ENCODE measurements at regions not wholly inside any gene's neighbourhood (a gene's known extent, or its start where the extent isn't known, plus 50 kb on each side); places are given as distances from the start of the nearest gene placed in this dataset.

DNA sequence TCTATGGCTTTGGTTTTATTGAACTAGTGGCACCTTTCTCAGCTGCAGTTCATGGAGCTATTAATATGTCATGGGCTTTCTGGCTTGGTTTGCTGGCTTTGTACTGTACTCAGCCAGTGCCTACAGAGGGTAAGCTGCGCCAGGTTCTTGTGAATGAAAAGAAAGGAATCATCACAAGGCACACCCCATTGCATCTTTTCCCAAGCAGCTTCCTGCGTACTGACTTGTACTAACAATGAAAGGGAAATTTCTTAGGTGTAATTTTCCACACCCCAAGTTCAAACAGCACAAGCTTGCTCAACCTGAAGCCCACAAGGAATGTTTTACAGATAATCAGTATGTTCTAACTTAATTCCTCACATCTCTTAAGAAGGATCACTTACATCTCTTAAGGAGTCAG lies 78.0 kb upstream of the TNFSF18 start:
- DNase-seq (ENCODE audit: low spot score in 2 of 2), result no peak
- Histone ChIP-seq H3K27ac (no peak overlapping the region), H3K4me1 (peaks cover 2% of the 10 kb centered on the region), H3K4me3 (no peak overlapping the region), H3K36me3 (no peaks in the 10 kb centered on the region), H3K9me3 (no peaks in the 10 kb centered on the region), H3K27me3 (no peaks in the 10 kb centered on the region)
- TF ChIP-seq EP300 (IDR thresholded peaks at IDR 0.05), result no peak
- TF ChIP-seq, protein P1, sequence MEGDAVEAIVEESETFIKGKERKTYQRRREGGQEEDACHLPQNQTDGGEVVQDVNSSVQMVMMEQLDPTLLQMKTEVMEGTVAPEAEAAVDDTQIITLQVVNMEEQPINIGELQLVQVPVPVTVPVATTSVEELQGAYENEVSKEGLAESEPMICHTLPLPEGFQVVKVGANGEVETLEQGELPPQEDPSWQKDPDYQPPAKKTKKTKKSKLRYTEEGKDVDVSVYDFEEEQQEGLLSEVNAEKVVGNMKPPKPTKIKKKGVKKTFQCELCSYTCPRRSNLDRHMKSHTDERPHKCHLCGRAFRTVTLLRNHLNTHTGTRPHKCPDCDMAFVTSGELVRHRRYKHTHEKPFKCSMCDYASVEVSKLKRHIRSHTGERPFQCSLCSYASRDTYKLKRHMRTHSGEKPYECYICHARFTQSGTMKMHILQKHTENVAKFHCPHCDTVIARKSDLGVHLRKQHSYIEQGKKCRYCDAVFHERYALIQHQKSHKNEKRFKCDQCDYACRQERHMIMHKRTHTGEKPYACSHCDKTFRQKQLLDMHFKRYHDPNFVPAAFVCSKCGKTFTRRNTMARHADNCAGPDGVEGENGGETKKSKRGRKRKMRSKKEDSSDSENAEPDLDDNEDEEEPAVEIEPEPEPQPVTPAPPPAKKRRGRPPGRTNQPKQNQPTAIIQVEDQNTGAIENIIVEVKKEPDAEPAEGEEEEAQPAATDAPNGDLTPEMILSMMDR (IDR thresholded peaks at IDR 0.05), result no peak
- TF ChIP-seq POLR2AphosphoS5 (IDR thresholded peaks at IDR 0.05), result no peak
- TF ChIP-seq POLR2A (IDR thresholded peaks at IDR 0.05), result no peak
- WGBS, result 76% methylated on average over 2 of the region's 2 CpGs

DNA sequence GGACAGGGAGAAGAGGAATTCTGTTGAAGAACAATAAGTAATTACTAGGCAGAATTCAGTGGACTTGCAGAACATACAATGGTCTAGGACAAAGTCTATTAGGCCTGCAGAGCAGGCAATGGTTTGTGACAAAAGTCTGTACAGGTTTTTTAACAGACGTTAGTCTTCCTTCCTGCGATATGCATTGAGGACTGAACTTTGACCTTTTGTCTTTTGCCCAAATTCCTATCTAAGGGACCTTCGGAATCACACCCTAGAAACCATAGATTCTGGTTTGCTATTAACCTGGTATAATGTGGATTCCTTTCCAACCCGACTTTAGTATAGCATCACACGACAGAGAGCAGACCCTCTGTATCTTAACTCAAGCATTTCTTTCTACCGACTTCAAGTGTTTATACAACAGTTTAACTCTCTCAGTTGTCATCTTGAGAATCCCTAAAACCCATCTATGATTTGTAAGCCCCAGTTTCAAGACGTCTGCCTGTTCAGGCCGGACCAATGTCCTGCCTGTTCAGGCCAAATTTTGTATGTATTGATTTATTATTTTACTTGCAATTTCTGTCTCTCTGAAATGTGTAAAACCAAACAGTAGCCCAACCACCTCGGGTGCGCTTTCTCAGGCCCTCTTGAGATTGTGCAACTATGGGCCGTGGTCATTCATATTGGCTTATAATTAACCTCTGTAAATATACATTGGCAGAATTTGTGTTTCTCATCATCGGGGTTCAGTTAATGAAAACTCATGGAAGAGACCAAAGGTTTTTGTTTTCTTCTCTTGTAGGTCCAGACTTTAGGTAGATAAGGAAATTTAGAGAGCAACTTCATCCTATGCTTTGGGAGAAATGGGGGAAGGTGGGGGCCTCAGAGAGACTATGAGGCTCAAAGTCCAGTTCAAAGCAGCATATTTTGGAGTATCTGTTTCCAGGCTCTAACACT lies 76.9 kb upstream of the TNFSF18 start:
- DNase-seq (ENCODE audit: low spot score in 2 of 2), result no peak
- Histone ChIP-seq H3K9me3 (no peaks in the 10 kb centered on the region), H3K4me1 (peaks cover 12% of the 10 kb centered on the region), H3K27me3 (no peaks in the 10 kb centered on the region), H3K27ac (no peak overlapping the region), H3K36me3 (no peaks in the 10 kb centered on the region), H3K4me3 (no peak overlapping the region)
- WGBS, result 92% methylated on average over 12 of the region's 12 CpGs
- TF ChIP-seq POLR2AphosphoS5 (IDR thresholded peaks at IDR 0.05) (no peak), EP300 (IDR thresholded peaks at IDR 0.05) (no peak), POLR2A (IDR thresholded peaks at IDR 0.05) (no peak)
- TF ChIP-seq, protein P1 (IDR thresholded peaks at IDR 0.05), result no peak

DNA sequence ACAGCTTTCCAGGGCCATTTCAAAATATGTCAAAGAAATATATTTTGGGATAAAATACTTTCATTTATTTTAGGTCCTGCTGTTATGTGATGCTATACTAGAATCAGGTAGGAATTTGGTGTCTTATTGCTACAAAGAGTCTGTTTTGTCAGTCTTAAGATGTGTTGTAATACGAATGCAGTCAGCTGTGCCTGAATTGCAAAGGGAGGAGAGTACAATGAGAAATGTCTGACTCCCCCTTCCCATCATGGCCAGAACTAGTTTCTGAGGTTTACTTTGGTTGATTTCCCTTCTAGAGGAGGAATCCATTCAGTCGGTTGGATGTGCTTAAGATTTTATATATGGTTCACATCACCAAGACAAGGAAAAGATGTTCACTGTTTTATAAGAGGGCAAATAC lies 75.7 kb upstream of the TNFSF18 start:
- Histone ChIP-seq H3K27me3 (no peaks in the 10 kb centered on the region), H3K36me3 (no peaks in the 10 kb centered on the region), H3K27ac (no peak overlapping the region), H3K4me1 (peaks cover 22% of the 10 kb centered on the region), H3K4me3 (no peak overlapping the region), H3K9me3 (no peaks in the 10 kb centered on the region)
- no peak for DNase-seq (ENCODE audit: low spot score in 2 of 2)
- 80% methylated on average over 2 of the region's 2 CpGs for WGBS
- TF ChIP-seq POLR2AphosphoS5 (IDR thresholded peaks at IDR 0.05) (no peak), POLR2A (IDR thresholded peaks at IDR 0.05) (no peak), EP300 (IDR thresholded peaks at IDR 0.05) (no peak)
- TF ChIP-seq, protein P1 (IDR thresholded peaks at IDR 0.05), result no peak

DNA sequence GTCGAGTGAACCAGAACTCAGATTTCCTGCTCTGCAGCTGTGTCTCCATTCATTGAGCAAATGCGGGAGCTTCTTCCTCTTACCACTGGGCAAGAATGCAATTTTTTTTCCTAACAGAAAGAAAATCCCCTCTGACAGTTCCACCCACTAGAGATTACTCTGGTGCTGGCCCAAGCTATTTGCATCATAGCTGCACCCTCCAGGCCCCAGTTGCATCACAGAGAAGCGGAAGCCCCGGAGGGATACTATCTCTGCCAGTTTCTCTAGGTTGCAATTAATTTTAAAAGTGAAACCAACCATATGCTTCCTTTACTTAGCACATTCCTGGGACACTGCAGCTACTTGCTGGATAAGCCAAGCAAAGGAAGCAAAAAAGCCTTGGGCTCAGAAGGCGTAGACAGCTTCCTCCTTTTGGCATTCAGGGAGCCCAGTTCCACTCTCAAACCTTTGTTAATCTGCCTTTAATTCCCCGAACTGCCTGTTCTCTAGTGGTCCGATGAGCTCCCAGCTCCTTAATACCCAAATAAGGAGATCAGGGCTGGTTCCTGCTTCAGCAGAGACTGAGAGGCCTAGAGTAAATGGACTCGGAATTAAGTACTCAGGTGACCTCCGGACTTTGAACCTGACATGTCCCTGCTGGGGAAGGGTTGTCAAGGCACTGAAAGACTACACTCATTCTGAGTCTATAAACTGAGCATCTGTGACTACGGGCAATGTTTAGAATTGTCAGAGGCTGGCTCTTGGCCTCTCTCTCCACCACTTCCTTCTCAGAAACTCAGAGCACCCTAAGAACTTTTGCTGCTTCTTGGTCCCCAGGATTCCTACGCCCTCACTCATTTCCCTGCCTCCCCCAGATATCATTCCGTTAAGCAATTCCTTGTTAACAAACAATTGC lies 72.5 kb upstream of the TNFSF18 start:
- DNase-seq (ENCODE audit: low spot score in 2 of 2), result peak in 1 of 2 donors; percentile 87
- TF ChIP-seq, protein P1 (IDR thresholded peaks at IDR 0.05), result no peak
- TF ChIP-seq POLR2AphosphoS5 (IDR thresholded peaks at IDR 0.05), result peak in 2 of 3 donors; percentile 6 to 77
- no peak for TF ChIP-seq POLR2A (IDR thresholded peaks at IDR 0.05)
- no peaks in the 10 kb centered on the region for H3K9me3 ChIP-seq
- H3K4me1 ChIP-seq, result peaks cover 22% of the 10 kb centered on the region
- no peaks in the 10 kb centered on the region for H3K36me3 ChIP-seq
- 22% methylated on average over 12 of the region's 12 CpGs for WGBS
- H3K4me3 ChIP-seq, result peak overlapping the region; percentile 36
- no peaks in the 10 kb centered on the region for H3K27me3 ChIP-seq
- H3K27ac ChIP-seq, result peak overlapping the region; percentile 80

All from suprapubic skin (tissue), 4 donors.